ENCODE measurements at regions not wholly inside any gene's neighbourhood (a gene's known extent, or its start where the extent isn't known, plus 50 kb on each side); places are given as distances from the start of the nearest gene placed in this dataset.
"Not testable (repeated sequence)": the region's sequence is repeated elsewhere in the genome, so short reads cannot be mapped to it uniquely, and the experiment has no call there.

DNA sequence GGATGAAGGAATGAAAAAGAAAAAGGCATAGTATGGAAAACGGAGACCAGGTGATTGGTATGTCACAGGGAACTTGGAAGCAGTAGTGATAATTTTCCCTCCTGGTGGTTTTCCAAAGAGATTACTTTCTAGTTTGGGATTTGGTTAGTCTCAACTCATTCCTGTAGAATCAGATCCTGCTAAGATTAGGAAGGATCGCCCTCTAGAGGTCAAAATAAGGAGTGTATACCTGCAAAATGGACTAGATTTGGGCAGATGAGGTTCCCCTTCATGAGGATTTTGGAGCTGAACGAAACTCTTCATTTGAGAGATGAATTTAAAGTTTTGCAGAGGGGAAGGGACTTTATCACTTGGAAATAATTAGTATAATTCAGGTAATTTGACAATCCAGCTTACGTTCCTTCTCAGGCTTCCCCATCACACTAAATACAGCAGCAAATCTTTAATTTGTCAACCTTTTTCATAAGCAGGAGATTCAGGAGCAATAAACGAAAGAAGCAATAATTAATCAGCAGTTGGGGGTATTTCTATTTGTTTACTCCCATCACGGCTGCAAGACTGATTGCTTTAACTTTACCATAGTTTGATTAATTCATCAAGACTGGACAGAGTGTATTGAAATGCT is 65.2 kb downstream of the CCDC195 start:
- no peak for DNase-seq

DNA sequence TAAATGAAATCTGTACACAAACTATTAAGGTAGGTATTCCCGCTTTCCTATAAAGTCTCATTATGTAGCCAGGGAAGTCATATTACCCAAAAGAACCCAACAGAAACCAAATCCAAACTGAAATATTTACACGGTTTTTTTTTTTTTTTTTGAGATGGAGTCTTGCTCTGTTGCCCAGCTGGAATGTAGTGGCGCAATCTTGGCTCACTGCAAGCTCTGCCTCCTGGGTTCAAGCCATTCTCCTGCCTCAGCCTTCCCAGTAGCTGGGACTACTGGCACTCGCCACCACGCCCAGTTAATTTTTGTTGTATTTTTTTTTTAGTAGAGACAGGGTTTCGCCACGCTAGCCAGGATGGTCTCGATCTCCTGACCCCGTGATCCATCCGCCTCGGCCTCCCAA is 62.5 kb upstream of the CUL3 start:
- DNase-seq = not testable (repeated sequence)

DNA sequence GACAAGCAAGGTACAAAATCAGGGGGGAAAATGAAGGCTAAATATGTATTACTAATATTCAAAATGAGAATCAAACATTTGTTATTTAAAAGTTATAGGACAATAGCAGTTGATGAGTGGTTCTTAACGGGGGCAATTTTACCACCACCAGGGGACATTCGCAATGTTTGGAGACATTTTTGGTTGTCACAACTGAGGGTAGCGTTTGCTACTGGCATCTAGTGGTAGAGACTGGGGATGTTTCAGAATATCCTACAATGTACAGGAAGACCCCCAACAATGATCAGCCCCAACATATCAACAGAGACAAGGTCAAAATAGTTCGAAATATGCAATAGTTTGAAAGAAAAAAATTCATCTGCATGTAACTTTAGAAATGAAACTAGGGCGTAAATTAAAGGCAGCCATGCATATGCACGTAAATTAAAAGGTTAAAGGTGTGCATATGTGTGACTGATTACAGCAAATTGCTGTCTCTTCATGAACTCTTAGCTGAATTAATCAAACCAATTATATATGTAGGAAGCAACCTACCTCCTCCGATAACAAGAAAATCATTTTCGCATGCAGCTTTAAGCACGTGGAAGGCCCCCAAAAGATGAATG is 61.2 kb upstream of the CUL3 start:
- DNase-seq = no peak

DNA sequence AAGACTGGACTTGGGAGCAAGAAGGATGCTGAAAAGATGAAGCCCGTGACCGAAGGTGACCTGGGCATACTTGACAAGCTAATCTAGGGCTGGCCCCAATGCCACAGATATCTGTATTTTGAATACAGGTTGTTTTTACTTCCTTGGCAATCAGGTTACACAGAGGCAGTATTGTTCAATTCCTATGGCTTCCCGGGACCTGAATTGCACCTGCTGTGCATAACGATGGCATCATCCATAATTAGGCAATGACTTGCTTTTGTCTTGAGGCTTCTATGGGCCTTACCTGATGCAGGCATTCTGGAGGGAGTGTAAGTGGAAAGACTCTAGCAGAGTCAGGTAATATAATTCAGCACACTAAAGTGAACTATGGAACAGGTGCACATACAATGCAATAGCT is 60.6 kb upstream of the CUL3 start:
- DNase-seq = no peak

DNA sequence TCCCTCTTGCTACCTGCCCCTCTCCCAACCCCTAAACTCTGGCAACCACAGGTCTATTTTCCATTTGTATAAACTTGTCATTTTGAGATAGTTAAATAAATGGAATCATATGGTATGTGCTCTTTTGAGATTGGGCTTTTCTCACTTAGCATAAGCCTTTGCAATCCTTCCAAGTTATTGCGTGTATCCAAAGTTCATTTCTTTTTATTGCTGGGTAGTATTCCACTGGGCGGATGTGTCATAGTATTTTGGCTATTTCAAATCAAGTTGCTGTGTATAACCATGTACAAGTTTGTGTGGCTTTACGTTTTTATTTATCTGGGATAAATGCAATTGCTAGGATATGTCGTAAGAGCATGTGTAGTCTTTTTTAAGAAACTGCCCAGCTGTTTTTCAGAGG is 55.5 kb upstream of the CUL3 start:
- no peak for DNase-seq

DNA sequence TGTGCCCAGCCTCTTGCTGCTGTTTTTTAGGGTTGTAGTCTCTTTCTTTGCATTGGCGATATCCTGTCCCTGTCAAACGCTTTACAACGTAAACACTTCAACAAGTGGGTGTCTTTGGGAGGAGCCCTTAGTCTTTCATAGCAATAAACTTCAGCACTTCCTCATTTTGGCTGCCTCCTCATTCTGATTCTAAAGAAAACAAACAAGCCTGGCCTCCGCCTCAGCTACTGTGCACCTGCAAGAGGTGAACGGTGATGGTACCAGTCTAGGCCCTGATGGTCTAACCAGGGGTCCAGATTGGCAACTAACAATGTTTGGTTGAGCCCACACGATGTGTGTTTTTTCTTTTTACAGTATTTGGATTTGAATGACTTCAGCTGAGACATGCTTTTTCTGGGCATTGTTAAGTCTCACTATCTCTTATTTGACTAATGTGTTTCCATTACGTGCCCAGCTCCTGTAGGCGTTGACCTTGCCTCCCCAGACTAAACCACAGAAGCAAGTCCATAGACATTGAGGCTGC is 53.2 kb upstream of the CUL3 start:
- peak; percentile 52 for DNase-seq
